Breast epithelium (tissue), 4 donors: ENCODE measurements at regions not wholly inside any gene's neighbourhood (a gene's known extent, or its start where the extent isn't known, plus 50 kb on each side); places are given as distances from the start of the nearest gene placed in this dataset.

Experiments
- DNase-seq, 2 donors: peaks; one replicate each; pipeline ENCODE4 v3.0.0-alpha.2; 2019; ENCODE audit warnings: low spot score in 2 of 2
- H3K27ac ChIP-seq, 2 donors: fragments of 200-600 bp; sonication (generic) in 1 of 2; one replicate each; pipeline ENCODE4 v1.5.1; 2016 to 2019; ENCODE audit warnings: mild to moderate bottlenecking in 1 of 2
- H3K27me3 ChIP-seq, 2 donors: fragments of 200-600 bp; sonication (generic) in 1 of 2; one replicate each; pipeline versions ENCODE4 v1.5.1 to v1.6.0; 2017 to 2019; ENCODE audit warnings: control low read depth in 1 of 2, mild to moderate bottlenecking in 1 of 2
- H3K36me3 ChIP-seq: fragments of 200-600 bp; one replicate; pipeline ENCODE4 v1.5.1; 2019
- H3K4me1 ChIP-seq, 2 donors: fragments of 200-600 bp; sonication (generic); one replicate each; pipeline ENCODE4 v1.5.1; 2016 to 2019; ENCODE audit warnings: control low read depth in 1 of 2
- H3K4me3 ChIP-seq, 3 donors: fragments of 200-600 bp; sonication (generic); 1 replicate in 2 of 3; 2 replicates in 1 of 3; pipeline ENCODE4 v1.5.1; 2016 to 2019; ENCODE audit warnings: mild to moderate bottlenecking in 3 of 3, moderate library complexity in 2 of 3
- H3K9me3 ChIP-seq, 2 donors: fragments of 200-600 bp; sonication (generic) in 1 of 2; one replicate each; pipeline ENCODE4 v1.5.1; 2016 to 2019; ENCODE audit warnings: control low read depth in 1 of 2
- POLR2A ChIP-seq: fragments of 450-650 bp; IDR thresholded peaks from one replicate; pipeline ENCODE4 v1.6.1; 2016; ENCODE audit warnings: antibody characterized with exemption, mild to moderate bottlenecking, moderate library complexity
- POLR2AphosphoS5 ChIP-seq, 3 donors: sonication (generic); formaldehyde crosslinking; IDR thresholded peaks; one replicate each; pipeline ENCODE4 v1.6.1; 2017; ENCODE audit warnings: antibody characterized with exemption in 3 of 3
- intact Hi-C: fragments of 100-400 bp; cut with DNase I; formaldehyde crosslinking; loops from one replicate; pipeline ENCODE4 v1.15.1; 2023; ENCODE audit warnings: low total_unique reads
- TF ChIP-seq, protein P1 (sequence below), 3 donors: fragments of 450-650 bp; IDR thresholded peaks; one replicate each; pipeline ENCODE4 v1.5.1; 2016 to 2017; ENCODE audit warnings: antibody characterized with exemption in 3 of 3, mild to moderate bottlenecking in 3 of 3, moderate library complexity in 3 of 3

- no peak for DNase-seq
- intact Hi-C loops: no loop called here
- Histone ChIP-seq H3K27ac (no peak overlapping the region), H3K4me3 (no peak overlapping the region), H3K4me1 (no peaks in the 10 kb centered on the region), H3K9me3 (no peaks in the 10 kb centered on the region), H3K27me3 (peaks cover 0 to 3% of the 10 kb centered on the region in 2 donors), H3K36me3 (no peaks in the 10 kb centered on the region)
- TF ChIP-seq POLR2A: no peak
- no peak for TF ChIP-seq POLR2AphosphoS5 (IDR thresholded peaks at IDR 0.05)
- TF ChIP-seq, protein P1, sequence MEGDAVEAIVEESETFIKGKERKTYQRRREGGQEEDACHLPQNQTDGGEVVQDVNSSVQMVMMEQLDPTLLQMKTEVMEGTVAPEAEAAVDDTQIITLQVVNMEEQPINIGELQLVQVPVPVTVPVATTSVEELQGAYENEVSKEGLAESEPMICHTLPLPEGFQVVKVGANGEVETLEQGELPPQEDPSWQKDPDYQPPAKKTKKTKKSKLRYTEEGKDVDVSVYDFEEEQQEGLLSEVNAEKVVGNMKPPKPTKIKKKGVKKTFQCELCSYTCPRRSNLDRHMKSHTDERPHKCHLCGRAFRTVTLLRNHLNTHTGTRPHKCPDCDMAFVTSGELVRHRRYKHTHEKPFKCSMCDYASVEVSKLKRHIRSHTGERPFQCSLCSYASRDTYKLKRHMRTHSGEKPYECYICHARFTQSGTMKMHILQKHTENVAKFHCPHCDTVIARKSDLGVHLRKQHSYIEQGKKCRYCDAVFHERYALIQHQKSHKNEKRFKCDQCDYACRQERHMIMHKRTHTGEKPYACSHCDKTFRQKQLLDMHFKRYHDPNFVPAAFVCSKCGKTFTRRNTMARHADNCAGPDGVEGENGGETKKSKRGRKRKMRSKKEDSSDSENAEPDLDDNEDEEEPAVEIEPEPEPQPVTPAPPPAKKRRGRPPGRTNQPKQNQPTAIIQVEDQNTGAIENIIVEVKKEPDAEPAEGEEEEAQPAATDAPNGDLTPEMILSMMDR (IDR thresholded peaks at IDR 0.05): no peak
These were observed 232.4 kb upstream of the HNRNPA3 start for GRCh38 chr2:176979981-176980710.

DNA sequence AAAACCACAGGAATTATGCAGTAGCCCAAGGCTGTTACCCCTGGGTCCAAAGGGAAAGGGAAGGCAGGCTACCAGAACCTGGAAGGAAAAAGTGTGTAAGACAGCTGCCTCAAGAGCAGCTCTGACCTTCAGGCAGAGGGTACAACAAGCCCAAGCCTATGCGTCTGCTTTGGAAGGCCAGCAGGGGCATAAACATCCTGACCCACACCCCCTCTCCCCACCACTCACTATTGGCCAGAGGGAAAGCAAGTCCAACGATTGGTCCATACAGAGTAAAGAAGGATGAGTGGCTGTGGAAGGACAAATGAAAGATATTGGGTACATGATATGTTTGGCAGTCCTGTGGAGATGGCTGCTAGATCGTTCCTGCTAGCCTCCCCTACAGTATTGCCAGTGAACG lies 227.6 kb upstream of the HNRNPA3 start:
- intact Hi-C loops: no loop called here
- TF ChIP-seq, protein P1 (IDR thresholded peaks at IDR 0.05): no peak
- TF ChIP-seq POLR2AphosphoS5 (IDR thresholded peaks at IDR 0.05) (no peak), POLR2A (no peak)

GRCh38 chr2:176985871-176986270 lies 226.7 kb upstream of the HNRNPA3 start:
- TF ChIP-seq, protein P1 (IDR thresholded peaks at IDR 0.05): no peak
- no peak for TF ChIP-seq POLR2A
- TF ChIP-seq POLR2AphosphoS5 (IDR thresholded peaks at IDR 0.05): no peak
- no peak overlapping the region for H3K27ac ChIP-seq
- H3K36me3 ChIP-seq: no peaks in the 10 kb centered on the region
- DNase-seq: no peak
- H3K27me3 ChIP-seq: peaks cover 0 to 3% of the 10 kb centered on the region in 2 donors
- intact Hi-C loops: no loop called here
- no peaks in the 10 kb centered on the region for H3K4me1 ChIP-seq
- H3K4me3 ChIP-seq: no peak overlapping the region
- no peaks in the 10 kb centered on the region for H3K9me3 ChIP-seq

More for the DNA sequence above, 227.6 kb upstream of the HNRNPA3 start:
- no peak overlapping the region for H3K4me3 ChIP-seq
- no peaks in the 10 kb centered on the region for H3K36me3 ChIP-seq
- H3K27me3 ChIP-seq: peaks cover 0 to 3% of the 10 kb centered on the region in 2 donors
- no peak overlapping the region for H3K27ac ChIP-seq
- no peaks in the 10 kb centered on the region for H3K9me3 ChIP-seq
- DNase-seq: no peak
- no peaks in the 10 kb centered on the region for H3K4me1 ChIP-seq

GRCh38 chr2:176986487-176986886 lies 226.1 kb upstream of the HNRNPA3 start:
- no peak overlapping the region for H3K27ac ChIP-seq
- H3K4me3 ChIP-seq: no peak overlapping the region
- no peak for DNase-seq
- TF ChIP-seq POLR2AphosphoS5 (IDR thresholded peaks at IDR 0.05): no peak
- TF ChIP-seq, protein P1 (IDR thresholded peaks at IDR 0.05): no peak
- no peak for TF ChIP-seq POLR2A
- no peaks in the 10 kb centered on the region for H3K4me1 ChIP-seq
- H3K27me3 ChIP-seq: peaks cover 0 to 3% of the 10 kb centered on the region in 2 donors
- no peaks in the 10 kb centered on the region for H3K36me3 ChIP-seq
- H3K9me3 ChIP-seq: no peaks in the 10 kb centered on the region
- intact Hi-C loops: no loop called here

DNA sequence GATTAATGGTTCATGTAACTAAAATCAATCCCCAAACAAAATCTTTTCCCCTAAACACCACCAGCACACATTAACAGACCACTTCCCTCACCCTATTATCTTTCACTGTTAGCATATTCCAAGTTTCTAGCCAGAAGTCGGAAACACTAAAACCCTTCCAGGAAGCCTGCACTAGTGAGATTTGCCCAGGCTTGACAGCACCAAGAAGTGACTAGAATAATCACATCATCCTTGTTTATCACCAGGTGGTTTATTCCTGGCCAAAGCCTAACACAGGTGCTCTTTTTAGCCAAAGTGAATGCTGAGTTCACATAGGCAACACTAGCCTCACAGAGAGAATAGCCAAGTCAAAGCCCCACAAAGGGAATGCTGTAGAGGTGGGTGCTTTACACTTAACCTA lies 221.2 kb upstream of the HNRNPA3 start:
- DNase-seq: no peak
- TF ChIP-seq POLR2AphosphoS5 (IDR thresholded peaks at IDR 0.05) (no peak), POLR2A (no peak)
- TF ChIP-seq, protein P1 (IDR thresholded peaks at IDR 0.05): no peak
- intact Hi-C loops: no loop called here
- no peaks in the 10 kb centered on the region for H3K9me3 ChIP-seq
- no peak overlapping the region for H3K27ac ChIP-seq
- no peaks in the 10 kb centered on the region for H3K4me1 ChIP-seq
- no peaks in the 10 kb centered on the region for H3K36me3 ChIP-seq
- no peaks in the 10 kb centered on the region for H3K27me3 ChIP-seq
- H3K4me3 ChIP-seq: no peak overlapping the region
